ENCODE measurements at regions not wholly inside any gene's neighbourhood (a gene's known extent, or its start where the extent isn't known, plus 50 kb on each side); places are given as distances from the start of the nearest gene placed in this dataset.

DNA sequence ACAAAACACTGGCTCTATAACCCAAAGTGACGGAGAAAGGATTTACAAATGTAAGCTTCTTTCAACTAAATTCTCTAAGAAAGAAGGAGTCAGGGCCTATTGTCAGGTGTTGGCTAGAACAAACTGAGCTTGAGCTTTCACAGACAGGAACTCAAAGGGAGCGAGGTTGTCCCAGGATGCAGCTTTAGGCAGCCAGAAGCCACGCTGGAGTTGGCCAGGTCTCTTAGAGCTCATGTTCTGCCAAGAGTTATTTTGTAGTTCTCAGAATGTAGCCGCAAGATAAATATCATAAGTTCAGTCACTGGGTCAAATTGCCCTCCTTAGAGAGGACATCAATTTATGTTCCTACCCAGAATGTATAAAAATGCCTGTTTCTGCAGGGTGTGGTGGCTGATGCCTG, 54.1 kb upstream of the GREB1L start:
- H3K4me3 ChIP-seq (ENCODE audit: extremely low read depth in 1 of 4, insufficient read depth in 2 of 4, low read depth in 3 of 4, low read length in 4 of 4) = no peak overlapping the region
- no peak for FAIRE-seq
- no peak overlapping the region for H3K4me2 ChIP-seq (ENCODE audit: insufficient read depth in 1 of 2, low read depth in 2 of 2, low read length in 2 of 2)
- no peak overlapping the region for H2BK5ac ChIP-seq (ENCODE audit: low read depth, low read length)
- no peak overlapping the region for H2BK20ac ChIP-seq (ENCODE audit: low read length)
- no peak overlapping the region for H2BK12ac ChIP-seq (ENCODE audit: low read depth, low read length)
- no peak overlapping the region for H3K9ac ChIP-seq (replicated peaks in 1 of 4; ENCODE audit: extremely low read depth in 1 of 4, low read depth in 3 of 4, low read length in 3 of 4)
- H4K91ac ChIP-seq (replicated peaks; ENCODE audit: insufficient read length, low read length) = no peak overlapping the region
- H2AFZ ChIP-seq (ENCODE audit: low read length) = no peak overlapping the region
- POLR2A ChIA-PET (ENCODE audit: partially characterized antibody) = no interaction called here
- no peak overlapping the region for H2BK120ac ChIP-seq (replicated peaks; ENCODE audit: low read depth, low read length)
- no peaks in the 10 kb centered on the region for H3K79me1 ChIP-seq (ENCODE audit: low read depth, low read length)
- no peak for TF ChIP-seq CREB1 (IDR thresholded peaks at IDR 0.05)
- TF ChIP-seq POLR2A (IDR thresholded peaks at IDR 0.05; ENCODE audit: control extremely low read depth in 1 of 2, low read depth in 2 of 2, low read length in 2 of 2) = no peak
- TF ChIP-seq CHD1 (IDR thresholded peaks at IDR 0.05; ENCODE audit: low read depth, low read length) = no peak
- TF ChIP-seq CBX8 (IDR thresholded peaks at IDR 0.05; ENCODE audit: borderline replicate concordance, low read depth, low read length) = no peak
- TF ChIP-seq TBP (IDR thresholded peaks at IDR 0.05; ENCODE audit: low read depth, low read length) = no peak
- no peak for TF ChIP-seq TEAD4 (IDR thresholded peaks at IDR 0.05; ENCODE audit: low read depth, low read length)
- H3K4ac ChIP-seq (replicated peaks; ENCODE audit: insufficient read length, low read depth, low read length) = no peak overlapping the region
- no peaks in the 10 kb centered on the region for H3K9me3 ChIP-seq (ENCODE audit: insufficient read depth in 2 of 2, low read depth in 1 of 2, low read length in 1 of 2)
- no peak overlapping the region for H4K8ac ChIP-seq (ENCODE audit: extremely low read depth, insufficient read depth, low read length)
- whole genome bisulfite sequencing, 2 experiments (ENCODE audit: extremely low coverage in 1 of 2, insufficient coverage in 1 of 2, insufficient read length in 1 of 2, insufficient replicate concordance in 2 of 2, low coverage in 1 of 2, low lambda C conversion rate in 2 of 2, missing lambda C conversion rate in 1 of 2) = 89% methylated on average over 4 of the region's 4 CpGs; no CpG with 5 or more reads in 1 of the 2 experiments
- H3K27ac ChIP-seq (ENCODE audit: low read depth, low read length) = no peak overlapping the region
- no peak overlapping the region for H3K14ac ChIP-seq (ENCODE audit: insufficient read length)
- no peak overlapping the region for H3K23ac ChIP-seq (ENCODE audit: insufficient read length)
- CTCF ChIA-PET (ENCODE audit: partially characterized antibody) = interaction anchor here (1.0 to 1.3 kb wide), 2 partner anchors 9 to 294 kb away, joined by 3 read pairs; no protein-coding TSS in a partner anchor
- no peak for DNase-seq (ENCODE audit: low read depth in 1 of 2, low spot score in 2 of 2)
- no peak overlapping the region for H3K18ac ChIP-seq (ENCODE audit: extremely low read depth, low read length)
- no peaks in the 10 kb centered on the region for H3K4me1 ChIP-seq (replicated peaks in 1 of 4; ENCODE audit: control insufficient read depth in 3 of 4, insufficient read depth in 4 of 4, low read length in 3 of 4)
- no peak overlapping the region for H2BK15ac ChIP-seq (ENCODE audit: low read length)
- no peak overlapping the region for H4K5ac ChIP-seq (ENCODE audit: insufficient read length, low read depth, low read length)
- H2AK5ac ChIP-seq (ENCODE audit: low read depth, low read length) = no peak overlapping the region
- H3K27me3 ChIP-seq (replicated peaks in 1 of 4; ENCODE audit: control insufficient read depth in 3 of 4, extremely low read depth in 1 of 4, insufficient read depth in 3 of 4, low read length in 3 of 4) = no peaks in the 10 kb centered on the region
- no peaks in the 10 kb centered on the region for H3K79me2 ChIP-seq (ENCODE audit: control insufficient read depth in 1 of 2, insufficient read depth in 2 of 2, low read length in 2 of 2)
- no peaks in the 10 kb centered on the region for H3K23me2 ChIP-seq (ENCODE audit: low read depth, low read length)
- no peak overlapping the region for H3K56ac ChIP-seq (replicated peaks; ENCODE audit: insufficient read length, low read depth, low read length)
- H3K36me3 ChIP-seq (ENCODE audit: control insufficient read depth in 2 of 4, insufficient read depth in 4 of 4, low read length in 3 of 4) = no peaks in the 10 kb centered on the region
- no peaks in the 10 kb centered on the region for H4K20me1 ChIP-seq (replicated peaks in 1 of 2; ENCODE audit: control insufficient read depth in 1 of 2, insufficient read depth in 2 of 2, low read length in 2 of 2)

Data from H1 (cell line).